Ecto neural progenitor cell (in vitro differentiated cells): ENCODE measurements at regions not wholly inside any gene's neighbourhood (a gene's known extent, or its start where the extent isn't known, plus 50 kb on each side); places are given as distances from the start of the nearest gene placed in this dataset.

ENCODE experiments used
- DNase-seq: peaks from one replicate; pipeline ENCODE4 v3.0.0-alpha.2; 2018; ENCODE audit warnings: low spot score

- DNase-seq, result no peak
Measured at GRCh38 chr13:39858794-39859193, 203.3 kb downstream of the COG6 start.

DNA sequence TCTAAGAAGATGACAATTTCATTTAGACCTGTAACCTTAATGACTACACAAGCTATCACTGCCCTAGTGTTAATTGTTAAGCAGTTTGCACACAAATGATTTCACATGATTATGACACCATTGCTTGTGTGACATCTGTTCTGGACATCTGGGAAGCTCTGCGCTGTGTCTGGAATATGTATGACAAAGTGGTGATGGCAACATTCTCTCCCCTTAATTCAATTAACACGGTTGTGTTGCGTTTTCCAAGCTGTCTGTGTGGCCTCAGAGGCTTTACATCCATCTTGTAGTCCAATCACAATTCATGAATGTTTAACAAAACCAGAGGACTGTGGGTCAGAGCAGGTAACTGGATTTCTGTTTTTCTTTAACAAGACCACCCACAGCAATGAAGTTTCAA is 204.4 kb downstream of the COG6 start:
- no peak for DNase-seq

GRCh38 chr13:39862900-39863299 is 207.4 kb downstream of the COG6 start:
- no peak for DNase-seq

- no peak for DNase-seq
Measured at GRCh38 chr13:39864221-39864620, 208.8 kb downstream of the COG6 start.

GRCh38 chr13:39866722-39867121 is 211.3 kb downstream of the COG6 start:
- no peak for DNase-seq

GRCh38 chr13:39867807-39868206 is 212.3 kb downstream of the COG6 start:
- no peak for DNase-seq

- DNase-seq, result no peak
Measured at GRCh38 chr13:39870197-39870747, 214.8 kb downstream of the COG6 start.

- no peak for DNase-seq
Measured at GRCh38 chr13:39874331-39875053, 219.0 kb downstream of the COG6 start.

- no peak for DNase-seq
Measured at GRCh38 chr13:39875111-39875987, 219.9 kb downstream of the COG6 start.

- DNase-seq, result no peak
Measured at GRCh38 chr13:39876258-39876657, 220.8 kb downstream of the COG6 start.

- DNase-seq, result no peak
Measured at GRCh38 chr13:39877134-39877533, 221.7 kb downstream of the COG6 start.

- DNase-seq, result no peak
Measured at GRCh38 chr13:39879286-39880035, 224.0 kb downstream of the COG6 start.

- no peak for DNase-seq
Measured at GRCh38 chr13:39881383-39881782, 225.9 kb downstream of the COG6 start.

- DNase-seq, result no peak
Measured at GRCh38 chr13:39881887-39882286, 226.4 kb downstream of the COG6 start.

DNA sequence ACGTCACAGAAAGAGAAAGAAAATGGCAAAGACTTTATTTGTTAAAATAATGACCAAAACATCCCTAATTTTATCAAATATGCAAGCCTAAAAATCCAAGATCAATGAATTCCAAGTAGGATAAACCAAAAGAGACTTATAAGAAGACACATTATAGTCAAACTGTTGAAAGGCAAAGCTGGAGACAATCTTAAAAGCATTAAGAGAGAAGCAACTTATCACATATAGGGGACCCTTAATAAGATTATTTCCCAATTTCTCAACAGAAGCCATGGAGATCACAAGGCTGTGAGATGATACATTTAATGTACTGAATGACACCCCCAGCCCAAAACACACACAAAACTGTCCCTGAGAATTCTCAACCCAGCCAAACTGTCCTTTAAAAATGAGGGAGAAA is 228.7 kb downstream of the COG6 start:
- no peak for DNase-seq

DNA sequence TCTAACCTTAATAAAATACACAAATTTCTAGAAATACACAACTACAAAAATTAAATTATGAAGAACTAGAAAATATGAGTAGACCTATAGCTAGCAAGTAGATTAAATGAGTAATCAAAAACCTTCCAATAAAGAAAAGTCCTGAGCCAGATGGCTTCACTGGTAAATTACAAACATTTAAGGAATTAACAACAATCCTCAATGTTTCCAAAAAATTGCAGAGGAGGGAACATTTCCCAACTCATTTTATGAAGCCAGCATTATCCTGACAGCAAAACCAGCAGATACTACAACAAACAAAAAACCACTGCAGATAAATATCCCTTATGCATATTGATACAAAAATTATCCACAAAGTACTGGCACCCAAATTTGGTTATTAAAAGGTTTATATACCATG is 230.9 kb downstream of the COG6 start:
- no peak for DNase-seq

- no peak for DNase-seq
Measured at GRCh38 chr13:39887387-39887786, 231.9 kb downstream of the COG6 start.

DNA sequence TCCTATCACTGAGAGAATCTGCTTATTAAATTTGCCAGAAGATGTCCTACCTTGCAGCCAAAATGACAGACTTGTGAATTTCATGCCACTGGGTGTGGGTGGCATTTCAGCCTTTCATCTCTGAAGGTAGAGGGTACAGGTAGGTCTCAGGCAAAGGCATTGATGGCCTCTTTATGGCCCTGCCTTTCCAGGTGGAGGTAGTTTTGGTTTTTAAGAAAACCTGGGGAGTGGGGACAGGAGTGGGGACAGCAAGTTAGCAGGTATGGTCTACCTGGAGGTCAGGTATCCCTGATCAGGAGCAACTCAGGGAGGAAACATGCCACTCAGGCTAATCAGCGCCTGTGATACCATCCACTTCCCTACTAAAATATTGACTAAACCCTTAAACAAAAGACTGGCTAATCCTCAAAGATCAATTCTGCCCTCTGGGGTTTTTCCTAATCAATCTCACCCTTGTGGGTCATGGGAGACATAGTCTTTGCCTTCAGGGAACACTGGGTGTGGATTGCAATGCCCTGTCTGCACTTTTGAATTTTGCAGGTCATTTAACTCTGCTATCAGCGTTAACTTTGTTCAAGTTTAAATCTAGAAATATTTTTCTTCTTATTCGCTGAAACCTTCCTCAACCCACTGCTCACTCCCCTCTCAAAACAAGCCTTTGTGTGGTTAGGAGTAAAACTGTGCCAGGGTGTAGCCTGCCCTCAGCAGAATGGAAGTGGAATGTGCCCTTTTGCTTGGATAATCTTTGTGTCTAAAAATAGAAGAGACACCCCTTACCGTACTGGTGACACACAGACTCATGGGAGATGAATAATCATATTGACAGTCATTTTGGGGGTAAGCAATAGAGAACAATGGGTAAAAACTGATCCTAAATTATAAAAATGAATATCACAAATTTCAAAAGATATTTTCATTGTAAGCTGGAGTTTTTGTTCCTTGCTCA is 233.7 kb downstream of the COG6 start:
- DNase-seq, result no peak

DNA sequence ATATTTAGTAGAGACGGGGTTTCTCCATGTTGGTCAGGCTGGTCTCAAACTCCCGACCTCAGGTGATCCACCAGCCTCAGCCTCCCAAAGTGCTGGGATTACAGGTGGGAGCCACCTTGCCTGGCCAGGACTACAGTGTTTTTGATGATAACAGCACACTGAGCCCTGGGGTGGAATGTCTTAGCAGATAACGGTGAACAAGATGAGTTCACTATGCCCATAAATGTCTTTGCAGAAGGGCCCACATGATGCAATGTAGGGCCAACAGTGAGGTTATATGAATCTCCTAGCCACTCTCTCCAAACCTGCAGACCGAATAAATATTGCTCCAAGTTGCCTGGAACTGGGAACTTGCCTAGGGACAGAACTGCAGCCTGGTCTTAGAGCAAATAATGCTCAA is 235.1 kb downstream of the COG6 start:
- no peak for DNase-seq

DNA sequence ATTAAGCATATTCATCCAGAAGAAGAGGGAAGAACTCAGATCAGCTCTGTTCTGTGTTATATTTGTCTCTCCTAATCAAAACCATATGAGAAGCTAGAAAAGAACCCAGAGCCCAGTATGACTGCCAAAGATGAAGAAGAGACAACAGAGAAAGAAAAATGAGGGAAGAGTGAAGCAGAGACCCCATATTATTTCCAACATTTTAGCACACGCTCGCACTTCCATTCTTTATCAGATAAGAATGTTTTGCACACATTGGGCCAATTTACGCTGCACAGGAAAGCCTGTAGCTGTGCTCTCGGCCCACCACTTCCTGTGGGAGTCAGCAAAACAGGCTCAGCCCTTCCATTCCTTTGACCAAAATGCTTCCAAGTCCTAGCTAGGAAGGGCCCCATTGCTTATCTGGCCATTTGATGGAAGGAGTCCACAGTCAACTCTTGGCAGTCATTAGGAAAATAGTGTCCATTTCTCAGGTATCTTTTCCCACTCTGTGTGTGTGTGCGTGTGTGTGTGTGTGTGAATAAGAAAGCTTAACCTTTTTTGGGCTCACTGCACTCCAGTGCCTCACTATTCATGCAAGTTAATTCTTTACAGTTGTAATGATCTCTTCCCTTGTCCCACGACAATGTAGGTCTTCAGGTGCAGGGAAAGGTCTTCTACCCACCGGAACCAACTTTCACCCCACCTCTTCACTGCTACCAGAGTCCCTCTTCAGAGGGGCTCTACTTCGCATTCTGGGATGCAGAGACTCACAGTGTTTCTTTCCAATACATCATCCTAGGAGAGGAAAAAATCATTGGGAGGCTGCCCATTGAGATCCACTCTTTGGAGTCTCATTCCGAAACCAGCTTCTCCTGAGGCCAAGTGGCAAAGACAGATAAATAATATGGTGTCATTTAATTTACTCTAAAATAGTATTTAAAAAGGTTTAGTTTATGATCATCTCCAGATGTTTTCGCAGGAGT is 237.5 kb downstream of the COG6 start:
- no peak for DNase-seq
